ENCODE measurements at regions not wholly inside any gene's neighbourhood (a gene's known extent, or its start where the extent isn't known, plus 50 kb on each side); places are given as distances from the start of the nearest gene placed in this dataset.

- no peak for TF ChIP-seq POLR2A (IDR thresholded peaks at IDR 0.05)
- TF ChIP-seq, protein P1, sequence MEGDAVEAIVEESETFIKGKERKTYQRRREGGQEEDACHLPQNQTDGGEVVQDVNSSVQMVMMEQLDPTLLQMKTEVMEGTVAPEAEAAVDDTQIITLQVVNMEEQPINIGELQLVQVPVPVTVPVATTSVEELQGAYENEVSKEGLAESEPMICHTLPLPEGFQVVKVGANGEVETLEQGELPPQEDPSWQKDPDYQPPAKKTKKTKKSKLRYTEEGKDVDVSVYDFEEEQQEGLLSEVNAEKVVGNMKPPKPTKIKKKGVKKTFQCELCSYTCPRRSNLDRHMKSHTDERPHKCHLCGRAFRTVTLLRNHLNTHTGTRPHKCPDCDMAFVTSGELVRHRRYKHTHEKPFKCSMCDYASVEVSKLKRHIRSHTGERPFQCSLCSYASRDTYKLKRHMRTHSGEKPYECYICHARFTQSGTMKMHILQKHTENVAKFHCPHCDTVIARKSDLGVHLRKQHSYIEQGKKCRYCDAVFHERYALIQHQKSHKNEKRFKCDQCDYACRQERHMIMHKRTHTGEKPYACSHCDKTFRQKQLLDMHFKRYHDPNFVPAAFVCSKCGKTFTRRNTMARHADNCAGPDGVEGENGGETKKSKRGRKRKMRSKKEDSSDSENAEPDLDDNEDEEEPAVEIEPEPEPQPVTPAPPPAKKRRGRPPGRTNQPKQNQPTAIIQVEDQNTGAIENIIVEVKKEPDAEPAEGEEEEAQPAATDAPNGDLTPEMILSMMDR (IDR thresholded peaks at IDR 0.05), result no peak
Measured at GRCh38 chr1:221241592-221241991, 362.3 kb downstream of the HLX start.

Measured in body of pancreas (tissue), 4 donors.